GM19467 (cell line): ENCODE measurements at regions not wholly inside any gene's neighbourhood (a gene's known extent, or its start where the extent isn't known, plus 50 kb on each side); places are given as distances from the start of the nearest gene placed in this dataset.

Experiments
- ATAC-seq: cut with Tn5 transposase; IDR thresholded peaks from one replicate; pipeline ENCODE4 v1.9.1; 2021; ENCODE audit warnings: mild to moderate bottlenecking, moderate library complexity; ENCODE audit not compliant: unreplicated experiment

DNA sequence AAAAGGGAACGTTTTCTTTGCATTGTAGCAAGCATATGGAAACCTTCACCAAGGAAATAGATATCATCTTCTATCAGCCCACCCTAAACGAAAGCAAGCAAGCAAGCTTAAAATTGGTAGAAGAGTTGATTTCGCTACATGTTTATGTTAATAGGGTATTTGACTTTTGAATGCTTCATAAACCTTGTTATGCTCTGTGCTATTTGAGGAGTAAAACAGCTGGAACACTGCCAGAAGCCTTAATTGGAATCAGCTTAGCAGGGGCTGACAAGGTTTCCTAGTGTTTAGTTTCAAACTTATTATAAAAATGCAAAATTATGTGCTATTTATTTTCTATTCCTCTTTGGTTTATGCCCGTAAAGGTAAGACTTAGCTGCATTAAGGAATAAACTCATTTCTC lies 70.6 kb upstream of the LINC00305 start:
- ATAC-seq: no peak

DNA sequence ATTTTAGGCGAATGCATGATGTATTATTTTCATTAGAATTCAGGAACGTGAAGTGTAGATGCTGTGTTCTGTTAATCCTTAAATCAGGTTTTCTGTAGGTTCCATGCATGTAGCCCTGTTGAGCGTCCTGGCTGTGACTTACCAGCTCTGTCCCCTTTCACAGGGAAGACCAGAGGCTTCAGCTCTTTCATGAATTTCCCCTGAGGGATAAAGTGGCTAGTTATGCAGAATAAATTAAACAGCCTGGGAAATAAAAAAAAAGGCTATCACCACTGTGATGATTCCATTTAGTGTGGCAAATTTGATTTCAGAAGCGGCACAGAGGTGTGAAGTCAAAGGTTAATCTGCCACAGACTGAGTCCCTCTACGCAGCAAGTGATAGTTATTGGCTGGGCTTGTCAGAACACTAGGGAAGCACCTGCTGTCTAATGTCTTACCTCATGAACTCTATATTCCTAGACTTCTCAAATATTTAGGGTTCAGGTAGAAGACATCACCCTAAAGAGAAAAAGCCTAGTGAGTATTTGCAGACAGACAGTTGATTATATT lies 61.6 kb upstream of the LINC00305 start:
- no peak for ATAC-seq

DNA sequence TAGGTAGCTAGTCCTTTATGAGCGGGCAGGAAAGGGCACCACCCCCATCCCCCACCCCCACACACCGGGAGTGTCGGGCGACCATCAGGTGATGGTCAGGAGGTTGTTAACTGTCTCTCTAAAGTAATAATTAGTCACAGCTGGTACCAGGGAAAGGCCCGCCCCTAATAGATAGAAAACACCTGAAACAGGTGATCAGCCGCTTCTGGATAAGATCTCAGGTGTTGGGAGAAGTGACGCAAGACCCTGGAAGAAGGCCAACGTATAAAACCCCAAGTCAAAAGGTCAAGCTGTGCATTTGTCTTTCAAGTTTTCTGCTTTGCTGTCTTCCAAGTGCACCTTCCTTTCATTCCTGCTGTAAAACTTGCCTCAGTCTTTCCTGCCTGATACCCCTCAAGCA lies 59.6 kb upstream of the LINC00305 start:
- no peak for ATAC-seq

DNA sequence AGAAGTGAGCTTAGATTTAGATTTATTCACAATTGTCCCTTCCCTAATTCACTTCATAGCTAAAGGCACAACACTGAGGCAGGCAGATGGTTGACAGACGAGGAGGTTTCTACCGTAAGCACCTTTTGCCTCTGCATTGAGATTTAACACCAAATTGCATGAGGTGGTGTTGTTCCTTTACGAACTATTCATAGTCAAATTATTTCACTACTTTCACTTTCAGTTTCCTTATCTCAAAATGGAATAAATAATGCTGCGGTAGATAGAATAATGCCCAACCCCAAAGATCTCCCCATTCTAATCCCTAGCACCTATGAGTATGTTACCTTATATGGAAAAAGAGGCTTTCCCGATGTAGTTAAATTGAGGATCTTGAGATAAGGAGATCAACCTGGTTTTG lies 58.9 kb upstream of the LINC00305 start:
- no peak for ATAC-seq

DNA sequence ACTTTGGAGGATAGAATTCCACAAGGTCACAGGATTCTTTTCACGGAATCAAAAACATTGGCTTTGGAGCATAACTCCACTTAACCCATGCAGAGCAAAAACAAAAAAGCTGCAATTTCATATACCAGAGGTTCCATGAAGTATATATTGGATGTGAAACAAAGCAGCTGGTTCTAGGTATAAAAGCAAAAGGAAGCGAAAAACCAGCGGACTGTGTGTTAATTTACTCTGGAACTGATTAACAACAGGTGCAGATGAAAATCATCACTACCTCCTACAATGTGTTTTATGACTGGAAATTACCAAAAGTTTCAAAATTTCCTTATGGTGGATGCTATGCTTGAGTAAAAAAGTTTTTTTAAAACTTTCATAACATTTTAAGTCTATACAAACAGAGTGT lies 54.4 kb upstream of the LINC00305 start:
- ATAC-seq: no peak

DNA sequence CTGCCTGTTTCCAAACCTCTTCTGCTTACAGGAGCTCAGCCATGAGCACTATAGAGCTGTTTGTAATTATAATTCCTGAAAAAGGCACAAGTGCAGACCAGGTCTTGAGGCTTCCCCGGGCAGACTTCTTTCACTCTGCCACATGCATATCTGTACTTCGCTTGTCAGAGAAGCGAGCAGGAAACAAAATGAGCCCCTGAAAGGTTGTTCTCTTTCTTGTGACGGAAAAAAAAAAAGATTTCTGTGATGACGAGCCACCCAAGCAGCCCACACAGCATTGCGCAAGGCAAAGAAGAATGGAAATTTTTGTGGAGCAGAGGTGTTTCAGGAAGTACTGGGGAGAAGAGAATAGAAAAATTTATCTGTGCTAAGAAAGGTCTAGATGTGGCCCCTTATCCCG lies 54.0 kb upstream of the LINC00305 start:
- no peak for ATAC-seq

DNA sequence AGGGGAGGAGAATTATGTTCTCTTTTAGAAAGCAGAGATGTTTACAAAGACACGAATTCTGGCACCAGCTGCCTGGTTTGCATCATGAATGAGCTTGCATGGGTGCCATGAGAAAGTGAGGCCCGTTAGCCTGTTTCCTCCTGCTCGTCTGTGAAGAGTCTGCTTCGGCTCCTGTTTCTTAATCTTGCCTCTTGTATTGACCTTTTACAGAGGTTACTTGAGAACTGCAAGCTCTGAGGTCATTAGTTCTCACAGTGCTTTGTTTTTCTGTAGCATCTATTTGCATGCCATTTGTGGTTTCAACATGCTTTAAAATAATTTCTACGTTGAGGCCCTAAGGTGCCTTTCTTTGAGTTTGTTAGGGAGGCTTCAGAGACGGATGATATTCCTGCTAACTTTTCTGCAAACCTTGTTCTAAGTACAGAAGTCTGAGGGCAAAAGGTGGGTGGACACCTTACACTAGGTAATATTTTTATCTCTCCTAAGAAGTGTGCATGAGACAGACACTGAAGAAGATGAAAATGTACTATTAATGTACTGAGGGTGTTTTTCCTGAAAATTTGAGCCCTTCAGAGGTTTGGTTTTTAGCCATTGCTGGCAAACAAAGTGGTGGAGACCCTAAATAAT lies 53.4 kb upstream of the LINC00305 start:
- no peak for ATAC-seq

DNA sequence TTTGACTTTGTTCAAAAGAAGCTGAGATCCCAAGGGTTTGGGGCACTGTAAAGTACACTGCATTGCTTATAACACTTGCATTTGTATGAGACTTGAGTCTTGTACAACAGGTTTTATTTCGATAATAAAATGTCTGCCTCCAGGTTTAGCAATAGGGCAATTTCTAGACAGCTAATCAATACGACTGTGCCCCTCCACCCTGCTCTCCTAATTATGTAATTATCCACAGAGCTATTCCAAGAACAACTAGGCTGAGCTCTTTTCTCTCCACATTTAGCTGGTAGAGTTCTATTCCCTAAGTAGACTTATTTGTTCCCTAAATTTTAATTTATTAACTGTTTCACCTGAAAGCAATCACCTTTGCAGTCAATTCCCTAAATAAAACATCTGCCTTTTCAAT lies 52.9 kb upstream of the LINC00305 start:
- ATAC-seq: no peak

DNA sequence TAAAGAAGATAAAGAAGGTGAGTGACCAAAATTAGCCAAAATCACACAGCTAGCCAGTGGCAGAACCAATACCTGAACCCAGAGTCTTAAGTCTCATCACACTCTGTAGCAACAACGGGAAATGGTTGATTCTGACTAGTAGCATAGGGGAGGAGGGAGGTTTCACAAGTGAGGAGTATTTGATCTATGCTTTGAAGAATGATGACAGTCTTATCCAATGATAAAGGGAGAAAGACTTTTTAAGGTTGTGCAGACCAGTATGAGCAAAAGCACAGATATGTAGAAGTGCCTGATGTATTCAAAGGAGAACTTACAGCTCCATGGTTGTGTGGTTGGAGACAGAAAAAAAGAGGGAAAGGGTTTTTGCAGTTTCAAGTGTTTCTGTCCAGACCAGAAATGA lies 50.7 kb upstream of the LINC00305 start:
- ATAC-seq: no peak
